ENCODE measurements at regions not wholly inside any gene's neighbourhood (a gene's known extent, or its start where the extent isn't known, plus 50 kb on each side); places are given as distances from the start of the nearest gene placed in this dataset.
"Not testable (repeated sequence)": the region's sequence is repeated elsewhere in the genome, so short reads cannot be mapped to it uniquely, and the experiment has no call there.

DNA sequence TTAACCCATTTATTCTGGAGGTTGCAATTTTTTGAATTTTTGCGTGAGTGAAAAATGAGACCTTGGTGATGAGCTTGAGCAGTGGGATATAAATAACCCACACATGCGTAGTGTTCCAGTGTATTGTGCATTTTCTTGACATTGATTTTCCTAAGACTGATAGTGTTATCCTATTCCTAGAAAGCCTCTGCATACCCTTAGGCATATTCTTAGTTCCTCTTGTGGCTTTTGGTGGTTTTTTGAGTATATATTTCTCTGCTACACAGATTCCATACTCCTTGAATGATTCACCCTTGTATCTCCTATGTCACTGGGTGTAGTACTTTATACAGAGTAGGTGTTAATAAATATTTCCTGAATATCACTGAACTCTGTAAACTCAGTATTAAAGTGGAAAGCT, 363.4 kb upstream of the PDE3A start:
- DNase-seq (ENCODE audit: low spot score) = no peak
- H3K36me3 Mint-ChIP-seq (ENCODE audit: low read depth) = no peaks in the 10 kb centered on the region
- H3K4me1 Mint-ChIP-seq (ENCODE audit: low read depth) = peaks cover 20% of the 10 kb centered on the region
- H3K9me3 Mint-ChIP-seq (ENCODE audit: low read depth) = peaks cover 4% of the 10 kb centered on the region
- H3K27me3 Mint-ChIP-seq (ENCODE audit: low read depth) = no peaks in the 10 kb centered on the region
- H3K27ac Mint-ChIP-seq (ENCODE audit: unreplicated experiment) = no peak overlapping the region
- no peak overlapping the region for H3K4me3 Mint-ChIP-seq (ENCODE audit: unreplicated experiment)
- no peak for TF ChIP-seq CTCF (IDR thresholded peaks at IDR 0.05)

- TF ChIP-seq CTCF (IDR thresholded peaks at IDR 0.05) = no peak
- Mint-ChIP-seq H3K27me3 (ENCODE audit: low read depth) (no peaks in the 10 kb centered on the region), H3K36me3 (ENCODE audit: low read depth) (no peaks in the 10 kb centered on the region), H3K4me3 (ENCODE audit: unreplicated experiment) (peak overlapping the region; percentile 11), H3K9me3 (ENCODE audit: low read depth) (peaks cover 11% of the 10 kb centered on the region), H3K4me1 (ENCODE audit: low read depth) (peaks cover 18% of the 10 kb centered on the region), H3K27ac (ENCODE audit: unreplicated experiment) (peak overlapping the region; percentile 87)
- DNase-seq (ENCODE audit: low spot score) = no peak
These were observed 361.2 kb upstream of the PDE3A start for GRCh38 chr12:20006871-20007730.

GRCh38 chr12:20009965-20010364, 358.4 kb upstream of the PDE3A start:
- not testable (repeated sequence) for H3K27ac Mint-ChIP-seq (ENCODE audit: unreplicated experiment); DNase-seq (ENCODE audit: low spot score); H3K27me3 Mint-ChIP-seq (ENCODE audit: low read depth); H3K36me3 Mint-ChIP-seq (ENCODE audit: low read depth); H3K4me3 Mint-ChIP-seq (ENCODE audit: unreplicated experiment)
- Mint-ChIP-seq H3K9me3 (ENCODE audit: low read depth) (peaks cover 11% of the 10 kb centered on the region), H3K4me1 (ENCODE audit: low read depth) (peaks cover 16% of the 10 kb centered on the region)

- no peak for DNase-seq (ENCODE audit: low spot score)
- no peak overlapping the region for H3K4me3 Mint-ChIP-seq (ENCODE audit: unreplicated experiment)
- H3K27me3 Mint-ChIP-seq (ENCODE audit: low read depth) = no peaks in the 10 kb centered on the region
- H3K4me1 Mint-ChIP-seq (ENCODE audit: low read depth) = peaks cover 12% of the 10 kb centered on the region
- no peaks in the 10 kb centered on the region for H3K36me3 Mint-ChIP-seq (ENCODE audit: low read depth)
- no peak for TF ChIP-seq CTCF (IDR thresholded peaks at IDR 0.05)
- H3K27ac Mint-ChIP-seq (ENCODE audit: unreplicated experiment) = no peak overlapping the region
- peaks cover 11% of the 10 kb centered on the region for H3K9me3 Mint-ChIP-seq (ENCODE audit: low read depth)
These were observed 357.1 kb upstream of the PDE3A start for GRCh38 chr12:20011200-20011599.

- DNase-seq (ENCODE audit: low spot score) = no peak
- Mint-ChIP-seq H3K27me3 (ENCODE audit: low read depth) (no peaks in the 10 kb centered on the region), H3K4me1 (ENCODE audit: low read depth) (no peaks in the 10 kb centered on the region), H3K27ac (ENCODE audit: unreplicated experiment) (no peak overlapping the region), H3K9me3 (ENCODE audit: low read depth) (no peaks in the 10 kb centered on the region), H3K36me3 (ENCODE audit: low read depth) (no peaks in the 10 kb centered on the region), H3K4me3 (ENCODE audit: unreplicated experiment) (no peak overlapping the region)
- no peak for TF ChIP-seq CTCF (IDR thresholded peaks at IDR 0.05)
These were observed 350.5 kb upstream of the PDE3A start for GRCh38 chr12:20017802-20018201.

DNA sequence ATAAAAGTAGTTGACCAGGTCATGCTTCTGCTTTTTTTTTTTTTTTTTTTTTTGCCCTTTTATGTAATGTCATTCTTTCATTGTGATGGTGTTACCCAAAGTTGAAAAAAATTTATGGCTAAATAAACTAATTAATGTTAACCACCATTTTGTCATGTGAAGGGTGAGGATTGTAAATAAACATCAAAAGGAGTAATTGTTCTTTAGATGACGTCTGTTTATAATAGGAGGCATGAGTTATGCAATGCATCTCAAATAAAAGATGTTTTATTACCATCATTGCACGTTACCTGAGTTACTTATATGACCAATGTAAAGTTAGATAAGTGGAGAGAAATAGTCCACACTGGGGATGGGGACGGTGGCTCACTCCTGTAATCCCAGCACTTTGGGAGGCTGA, 349.9 kb upstream of the PDE3A start:
- Mint-ChIP-seq H3K27me3 (ENCODE audit: low read depth) (no peaks in the 10 kb centered on the region), H3K4me1 (ENCODE audit: low read depth) (no peaks in the 10 kb centered on the region), H3K36me3 (ENCODE audit: low read depth) (no peaks in the 10 kb centered on the region), H3K27ac (ENCODE audit: unreplicated experiment) (no peak overlapping the region), H3K4me3 (ENCODE audit: unreplicated experiment) (no peak overlapping the region), H3K9me3 (ENCODE audit: low read depth) (no peaks in the 10 kb centered on the region)
- DNase-seq (ENCODE audit: low spot score) = no peak
- no peak for TF ChIP-seq CTCF (IDR thresholded peaks at IDR 0.05)

Measured in chondrocyte (in vitro differentiated cells).